H9 (cell line): ENCODE measurements at regions not wholly inside any gene's neighbourhood (a gene's known extent, or its start where the extent isn't known, plus 50 kb on each side); places are given as distances from the start of the nearest gene placed in this dataset.

Source experiments
- DNase-seq: peaks from one replicate; pipeline ENCODE4 v3.0.0-alpha.2; 2017
- H2AFZ ChIP-seq: one replicate; pipeline ENCODE4 v1.6.1; 2013; ENCODE audit warnings: mild to moderate bottlenecking, low read length, control low read depth, moderate library complexity
- H2AK5ac ChIP-seq: 2 replicates; pipeline ENCODE4 v1.6.1; 2013; ENCODE audit warnings: low read length, control low read depth, mixed read lengths; ENCODE audit not compliant: insufficient read length
- H2BK120ac ChIP-seq: one replicate; pipeline ENCODE4 v1.6.1; 2013; ENCODE audit warnings: low read depth, mild to moderate bottlenecking, low read length, control low read depth, inconsistent platforms; ENCODE audit not compliant: poor library complexity, severe bottlenecking
- H2BK12ac ChIP-seq: 2 replicates; pipeline ENCODE4 v1.6.1; 2013; ENCODE audit warnings: low read length, control low read depth, mixed read lengths, low read depth; ENCODE audit not compliant: insufficient read length
- H2BK15ac ChIP-seq: 2 replicates; pipeline ENCODE4 v1.6.1; 2013; ENCODE audit warnings: low read depth, low read length, control low read depth
- H2BK20ac ChIP-seq: one replicate; pipeline ENCODE4 v1.6.1; 2013; ENCODE audit warnings: low read depth, mild to moderate bottlenecking, low read length, control low read depth, inconsistent platforms; ENCODE audit not compliant: poor library complexity, severe bottlenecking
- H2BK5ac ChIP-seq: 2 replicates; pipeline ENCODE4 v1.6.1; 2013; ENCODE audit warnings: low read length, control low read depth, mixed read lengths; ENCODE audit not compliant: insufficient read length
- H3K14ac ChIP-seq: 2 replicates; pipeline ENCODE4 v1.6.1; 2013; ENCODE audit warnings: low read length, control low read depth; ENCODE audit not compliant: insufficient read depth
- H3K18ac ChIP-seq: 2 replicates; pipeline ENCODE4 v1.6.1; 2013; ENCODE audit warnings: low read depth, mild to moderate bottlenecking, mixed read lengths, low read length, control low read depth; ENCODE audit not compliant: insufficient read length
- H3K23ac ChIP-seq: 2 replicates; pipeline ENCODE4 v1.6.1; 2013; ENCODE audit warnings: low read length, control low read depth, mixed read lengths, low read depth; ENCODE audit not compliant: insufficient read length
- H3K23me2 ChIP-seq: 2 replicates; pipeline ENCODE4 v1.6.1; 2013; ENCODE audit warnings: low read depth, mild to moderate bottlenecking, mixed read lengths, low read length, control low read depth; ENCODE audit not compliant: insufficient read length, poor library complexity, severe bottlenecking
- H3K27ac ChIP-seq: 2 replicates; pipeline ENCODE4 v1.5.1; 2013; ENCODE audit warnings: low read length, control low read depth, mixed read lengths, low read depth; ENCODE audit not compliant: insufficient read length
- H3K27me3 ChIP-seq: 2 replicates; pipeline ENCODE4 v1.6.1; 2013; ENCODE audit warnings: low read length, control low read depth, inconsistent platforms; ENCODE audit not compliant: insufficient read depth
- H3K4ac ChIP-seq: 2 replicates; pipeline ENCODE4 v1.6.1; 2013; ENCODE audit warnings: low read depth, mild to moderate bottlenecking, control low read depth, inconsistent platforms, low read length, moderate library complexity
- H3K4me1 ChIP-seq: 2 replicates; pipeline ENCODE4 v1.6.1; 2013; ENCODE audit warnings: low read length, control low read depth, inconsistent platforms; ENCODE audit not compliant: insufficient read depth
- H3K4me2 ChIP-seq: 2 replicates; pipeline ENCODE4 v1.6.1; 2013; ENCODE audit warnings: low read length, control low read depth, mixed read lengths; ENCODE audit not compliant: insufficient read length, insufficient read depth
- H3K56ac ChIP-seq: 2 replicates; pipeline ENCODE4 v1.6.1; 2013; ENCODE audit warnings: low read depth, mild to moderate bottlenecking, mixed read lengths, low read length, control low read depth; ENCODE audit not compliant: insufficient read length
- H3K79me1 ChIP-seq: 2 replicates; pipeline ENCODE4 v1.6.1; 2013; ENCODE audit warnings: low read depth, mild to moderate bottlenecking, moderate library complexity, low read length, control low read depth, inconsistent platforms; ENCODE audit not compliant: insufficient read depth, poor library complexity, severe bottlenecking
- H3K79me2 ChIP-seq: 2 replicates; pipeline ENCODE4 v1.6.1; 2013; ENCODE audit warnings: low read length, control low read depth, inconsistent platforms; ENCODE audit not compliant: insufficient read depth
- H3K9ac ChIP-seq: 2 replicates; pipeline ENCODE4 v1.6.1; 2013; ENCODE audit warnings: low read length, control low read depth, mixed read lengths; ENCODE audit not compliant: insufficient read length; ENCODE audit errors: extremely low read depth
- H3K9me3 ChIP-seq: one replicate; pipeline ENCODE4 v1.6.1; 2013; ENCODE audit warnings: low read depth, low read length, inconsistent platforms; ENCODE audit not compliant: control insufficient read depth
- H3T11ph ChIP-seq: one replicate; pipeline ENCODE4 v1.6.1; 2013; ENCODE audit warnings: mild to moderate bottlenecking, low read length, control low read depth, inconsistent platforms
- H4K20me1 ChIP-seq: one replicate; pipeline ENCODE4 v1.6.1; 2013; ENCODE audit not compliant: control insufficient read depth, insufficient read length, insufficient read depth
- H4K5ac ChIP-seq: 2 replicates; pipeline ENCODE4 v1.6.1; 2013; ENCODE audit warnings: low read depth, mild to moderate bottlenecking, mixed read lengths, low read length, control low read depth; ENCODE audit not compliant: insufficient read length
- H4K8ac ChIP-seq: replicated peaks from 2 replicates; pipeline ENCODE4 v1.6.1; 2013; ENCODE audit warnings: low read length, control low read depth, mixed read lengths, low read depth; ENCODE audit not compliant: insufficient read length
- H4K91ac ChIP-seq: 2 replicates; pipeline ENCODE4 v1.6.1; 2013; ENCODE audit warnings: low read depth, mild to moderate bottlenecking, moderate library complexity, mixed read lengths, low read length, control low read depth; ENCODE audit not compliant: insufficient read length
- H3K27ac Mint-ChIP-seq, 3 experiments: 2 replicates in 2 of 3; 3 replicates in 1 of 3; pipeline ENCODE4 v1.8.0; 2020 to 2021; ENCODE audit warnings: mixed read lengths in 3 of 3, mild to moderate bottlenecking in 1 of 3, moderate library complexity in 1 of 3
- H3K27me3 Mint-ChIP-seq: 2 replicates; pipeline ENCODE4 v1.8.0; 2021; ENCODE audit warnings: low read depth, mild to moderate bottlenecking, moderate library complexity, mixed read lengths
- H3K36me3 Mint-ChIP-seq, 3 experiments: 2 replicates in 2 of 3; 3 replicates in 1 of 3; pipeline ENCODE4 v1.8.0; 2020 to 2021; ENCODE audit warnings: low read depth in 3 of 3, mixed read lengths in 3 of 3; ENCODE audit not compliant: insufficient read depth in 1 of 3
- H3K4me1 Mint-ChIP-seq, 2 experiments: 2 replicates each; pipeline ENCODE4 v1.8.0; 2020; ENCODE audit warnings: mixed read lengths in 2 of 2
- H3K4me3 Mint-ChIP-seq, 2 experiments: 2 replicates in 1 of 2; 3 replicates in 1 of 2; pipeline ENCODE4 v1.8.0; 2020 to 2021; ENCODE audit warnings: mild to moderate bottlenecking in 2 of 2, mixed read lengths in 2 of 2, moderate library complexity in 1 of 2
- H3K9me3 Mint-ChIP-seq, 2 experiments: 2 replicates in 1 of 2; 3 replicates in 1 of 2; pipeline ENCODE4 v1.8.0; 2020; ENCODE audit warnings: mild to moderate bottlenecking in 2 of 2, mixed read lengths in 2 of 2, moderate library complexity in 1 of 2
- WGBS: extraction: QIAGEN DNeasy Blood & Tissue Kit; methylation state at CpG from one replicate; pipeline ENCODE4 v1.1.7; 2013; ENCODE audit warnings: missing lambda C conversion rate, low lambda C conversion rate, mixed read lengths; ENCODE audit not compliant: insufficient read length; ENCODE audit errors: extremely low coverage; 5-methylcytosine and 5-hydroxymethylcytosine counted together
- TF ChIP-seq, protein P1 (sequence below): fragments of 200-600 bp; sonication (generic); conservative IDR thresholded peaks from 3 replicates; pipeline ENCODE4 v1.8.0; 2021; ENCODE audit warnings: antibody characterized with exemption, mild to moderate bottlenecking

DNA sequence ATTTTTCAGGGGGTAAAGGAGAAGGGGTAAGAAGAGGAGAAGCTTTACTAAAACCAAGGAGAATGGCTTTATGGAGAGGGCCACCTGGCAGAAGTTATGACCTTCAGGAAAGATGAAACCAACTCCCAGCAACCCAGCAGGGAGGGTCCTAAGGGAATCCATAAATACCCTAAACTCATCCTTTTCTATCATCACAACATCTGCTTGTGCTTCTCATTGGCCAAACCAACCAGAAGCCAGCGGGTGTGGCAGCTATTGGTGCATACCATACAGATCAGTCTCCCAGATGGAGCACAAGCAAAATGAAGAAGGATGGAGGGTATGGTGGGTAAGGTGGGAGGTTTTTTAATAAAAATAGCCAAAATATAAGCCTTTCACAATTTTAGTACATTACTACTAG is 58.5 kb upstream of the ARSJ start:
- Histone ChIP-seq H3K23ac (no peak overlapping the region), H3K4me2 (no peak overlapping the region), H2BK20ac (no peak overlapping the region), H3K9me3 (no peaks in the 10 kb centered on the region), H3K4me1 (no peaks in the 10 kb centered on the region), H4K91ac (no peak overlapping the region), H4K20me1 (no peaks in the 10 kb centered on the region), H3K27me3 (no peaks in the 10 kb centered on the region), H2BK120ac (no peak overlapping the region), H3K4ac (no peak overlapping the region), H4K5ac (no peak overlapping the region), H3K27ac (no peak overlapping the region), H2BK5ac (no peak overlapping the region), H2BK15ac (no peak overlapping the region), H3K18ac (no peak overlapping the region), H2AFZ (no peak overlapping the region), H2BK12ac (no peak overlapping the region), H3T11ph (no peak overlapping the region), H2AK5ac (no peak overlapping the region), H3K79me1 (no peaks in the 10 kb centered on the region), H3K23me2 (no peaks in the 10 kb centered on the region), H3K14ac (no peak overlapping the region), H3K79me2 (no peaks in the 10 kb centered on the region), H3K9ac (no peak overlapping the region), H4K8ac (no peak overlapping the region), H3K56ac (no peak overlapping the region)
- H3K4me3 Mint-ChIP-seq: no peak overlapping the region
- no peak overlapping the region for H3K27ac Mint-ChIP-seq
- WGBS: no CpG with 5 or more reads among the region's 1 CpG
- TF ChIP-seq, protein P1, sequence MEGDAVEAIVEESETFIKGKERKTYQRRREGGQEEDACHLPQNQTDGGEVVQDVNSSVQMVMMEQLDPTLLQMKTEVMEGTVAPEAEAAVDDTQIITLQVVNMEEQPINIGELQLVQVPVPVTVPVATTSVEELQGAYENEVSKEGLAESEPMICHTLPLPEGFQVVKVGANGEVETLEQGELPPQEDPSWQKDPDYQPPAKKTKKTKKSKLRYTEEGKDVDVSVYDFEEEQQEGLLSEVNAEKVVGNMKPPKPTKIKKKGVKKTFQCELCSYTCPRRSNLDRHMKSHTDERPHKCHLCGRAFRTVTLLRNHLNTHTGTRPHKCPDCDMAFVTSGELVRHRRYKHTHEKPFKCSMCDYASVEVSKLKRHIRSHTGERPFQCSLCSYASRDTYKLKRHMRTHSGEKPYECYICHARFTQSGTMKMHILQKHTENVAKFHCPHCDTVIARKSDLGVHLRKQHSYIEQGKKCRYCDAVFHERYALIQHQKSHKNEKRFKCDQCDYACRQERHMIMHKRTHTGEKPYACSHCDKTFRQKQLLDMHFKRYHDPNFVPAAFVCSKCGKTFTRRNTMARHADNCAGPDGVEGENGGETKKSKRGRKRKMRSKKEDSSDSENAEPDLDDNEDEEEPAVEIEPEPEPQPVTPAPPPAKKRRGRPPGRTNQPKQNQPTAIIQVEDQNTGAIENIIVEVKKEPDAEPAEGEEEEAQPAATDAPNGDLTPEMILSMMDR: no peak
- DNase-seq: no peak
- H3K9me3 Mint-ChIP-seq: no peaks in the 10 kb centered on the region
- no peaks in the 10 kb centered on the region for H3K4me1 Mint-ChIP-seq
- H3K36me3 Mint-ChIP-seq: no peaks in the 10 kb centered on the region
- H3K27me3 Mint-ChIP-seq: no peaks in the 10 kb centered on the region
